ENCODE measurements at regions not wholly inside any gene's neighbourhood (a gene's known extent, or its start where the extent isn't known, plus 50 kb on each side); places are given as distances from the start of the nearest gene placed in this dataset.
A peak's percentile ranks its signal among the peaks of the same experiment; 100 is the strongest.

GRCh38 chrY:15440021-15440695 is 915.8 kb downstream of the NLGN4Y start:
- no peak overlapping the region for H2BK15ac ChIP-seq (ENCODE audit: low read length)
- H3K79me1 ChIP-seq (ENCODE audit: low read depth, low read length), result no peaks in the 10 kb centered on the region
- H3K4me1 ChIP-seq (ENCODE audit: control insufficient read depth in 2 of 2, insufficient read depth in 1 of 2, low read depth in 1 of 2, low read length in 2 of 2), result no peaks in the 10 kb centered on the region
- no peak overlapping the region for H2AK5ac ChIP-seq (ENCODE audit: low read depth, low read length)
- H3K4me3 ChIP-seq (ENCODE audit: low read length in 2 of 2), result no peak overlapping the region
- H3K27ac ChIP-seq (replicated peaks; ENCODE audit: low read length), result no peak overlapping the region
- no peak overlapping the region for H2BK12ac ChIP-seq (ENCODE audit: low read length)
- H4K91ac ChIP-seq (ENCODE audit: low read depth, low read length, poor library complexity), result no peak overlapping the region
- no peak overlapping the region for H2AFZ ChIP-seq (ENCODE audit: low read length)
- no peak overlapping the region for H3K18ac ChIP-seq (ENCODE audit: low read length)
- no peak overlapping the region for H3K14ac ChIP-seq (ENCODE audit: low read length)
- H3K4me2 ChIP-seq (ENCODE audit: insufficient read depth, low read length, poor library complexity, severe bottlenecking), result no peak overlapping the region
- no peak overlapping the region for H2BK5ac ChIP-seq (ENCODE audit: low read length)
- no peak overlapping the region for H3K4ac ChIP-seq (ENCODE audit: low read length)
- no peak for DNase-seq (ENCODE audit: low spot score)
- no peaks in the 10 kb centered on the region for H3K27me3 ChIP-seq (ENCODE audit: control insufficient read depth in 3 of 3, insufficient read depth in 3 of 3, low read depth in 1 of 3, low read length in 3 of 3)
- no CpG with 5 or more reads among the region's 4 CpGs for WGBS, 2 donors (ENCODE audit: extremely low coverage in 2 of 2, insufficient read length in 2 of 2, insufficient replicate concordance in 1 of 2)
- H3K9ac ChIP-seq (ENCODE audit: low read depth, low read length, poor library complexity), result no peak overlapping the region
- H3K23ac ChIP-seq (ENCODE audit: low read depth, low read length, poor library complexity), result no peak overlapping the region
- no peak overlapping the region for H2BK120ac ChIP-seq (ENCODE audit: low read depth, low read length)
- H3K9me3 ChIP-seq (replicated peaks in 1 of 2; ENCODE audit: control insufficient read depth in 2 of 2, insufficient read depth in 1 of 2, low read depth in 1 of 2, low read length in 2 of 2), result no peaks in the 10 kb centered on the region
- H3K36me3 ChIP-seq (replicated peaks in 1 of 2; ENCODE audit: control insufficient read depth in 2 of 2, insufficient read depth in 2 of 2, low read length in 2 of 2), result no peaks in the 10 kb centered on the region
- no peak overlapping the region for H4K8ac ChIP-seq (ENCODE audit: low read depth, low read length)

GRCh38 chrY:15440696-15441408 is 916.5 kb downstream of the NLGN4Y start:
- WGBS, 2 donors (ENCODE audit: extremely low coverage in 2 of 2, insufficient read length in 2 of 2, insufficient replicate concordance in 1 of 2), result no CpG with 5 or more reads among the region's 8 CpGs
- Histone ChIP-seq H3K79me1 (ENCODE audit: low read depth, low read length) (no peaks in the 10 kb centered on the region), H3K4me2 (ENCODE audit: insufficient read depth, low read length, poor library complexity, severe bottlenecking) (peak overlapping the region; percentile 11), H2BK12ac (ENCODE audit: low read length) (no peak overlapping the region), H3K27me3 (ENCODE audit: control insufficient read depth in 3 of 3, insufficient read depth in 3 of 3, low read depth in 1 of 3, low read length in 3 of 3) (no peaks in the 10 kb centered on the region), H3K23ac (ENCODE audit: low read depth, low read length, poor library complexity) (no peak overlapping the region), H3K4me1 (ENCODE audit: control insufficient read depth in 2 of 2, insufficient read depth in 1 of 2, low read depth in 1 of 2, low read length in 2 of 2) (no peaks in the 10 kb centered on the region), H3K18ac (ENCODE audit: low read length) (no peak overlapping the region), H2AFZ (ENCODE audit: low read length) (no peak overlapping the region), H3K36me3 (replicated peaks in 1 of 2; ENCODE audit: control insufficient read depth in 2 of 2, insufficient read depth in 2 of 2, low read length in 2 of 2) (no peaks in the 10 kb centered on the region), H4K91ac (ENCODE audit: low read depth, low read length, poor library complexity) (no peak overlapping the region), H3K14ac (ENCODE audit: low read length) (no peak overlapping the region), H2BK15ac (ENCODE audit: low read length) (no peak overlapping the region), H3K9me3 (replicated peaks in 1 of 2; ENCODE audit: control insufficient read depth in 2 of 2, insufficient read depth in 1 of 2, low read depth in 1 of 2, low read length in 2 of 2) (no peaks in the 10 kb centered on the region), H2AK5ac (ENCODE audit: low read depth, low read length) (no peak overlapping the region), H3K9ac (ENCODE audit: low read depth, low read length, poor library complexity) (no peak overlapping the region), H3K4ac (ENCODE audit: low read length) (no peak overlapping the region), H3K4me3 (ENCODE audit: low read length in 2 of 2) (no peak overlapping the region), H4K8ac (ENCODE audit: low read depth, low read length) (no peak overlapping the region), H2BK120ac (ENCODE audit: low read depth, low read length) (no peak overlapping the region), H3K27ac (replicated peaks; ENCODE audit: low read length) (no peak overlapping the region), H2BK5ac (ENCODE audit: low read length) (no peak overlapping the region)
- no peak for DNase-seq (ENCODE audit: low spot score)

GRCh38 chrY:15441878-15442277 is 917.5 kb downstream of the NLGN4Y start:
- DNase-seq (ENCODE audit: low spot score), result no peak

GRCh38 chrY:15445871-15446270 is 921.5 kb downstream of the NLGN4Y start:
- Histone ChIP-seq H3K27me3 (ENCODE audit: control insufficient read depth in 3 of 3, insufficient read depth in 3 of 3, low read depth in 1 of 3, low read length in 3 of 3) (no peaks in the 10 kb centered on the region), H4K8ac (ENCODE audit: low read depth, low read length) (no peak overlapping the region), H3K79me1 (ENCODE audit: low read depth, low read length) (no peaks in the 10 kb centered on the region), H2BK5ac (ENCODE audit: low read length) (no peak overlapping the region), H2AFZ (ENCODE audit: low read length) (no peak overlapping the region), H3K9me3 (replicated peaks in 1 of 2; ENCODE audit: control insufficient read depth in 2 of 2, insufficient read depth in 1 of 2, low read depth in 1 of 2, low read length in 2 of 2) (no peaks in the 10 kb centered on the region), H3K14ac (ENCODE audit: low read length) (no peak overlapping the region), H3K4me1 (ENCODE audit: control insufficient read depth in 2 of 2, insufficient read depth in 1 of 2, low read depth in 1 of 2, low read length in 2 of 2) (no peaks in the 10 kb centered on the region), H4K91ac (ENCODE audit: low read depth, low read length, poor library complexity) (no peak overlapping the region), H3K4me3 (ENCODE audit: low read length in 2 of 2) (no peak overlapping the region), H2BK12ac (ENCODE audit: low read length) (no peak overlapping the region), H3K4me2 (ENCODE audit: insufficient read depth, low read length, poor library complexity, severe bottlenecking) (no peak overlapping the region), H3K27ac (replicated peaks; ENCODE audit: low read length) (no peak overlapping the region), H2BK120ac (ENCODE audit: low read depth, low read length) (no peak overlapping the region), H3K4ac (ENCODE audit: low read length) (no peak overlapping the region), H3K18ac (ENCODE audit: low read length) (no peak overlapping the region), H3K9ac (ENCODE audit: low read depth, low read length, poor library complexity) (no peak overlapping the region), H3K23ac (ENCODE audit: low read depth, low read length, poor library complexity) (no peak overlapping the region), H3K36me3 (replicated peaks in 1 of 2; ENCODE audit: control insufficient read depth in 2 of 2, insufficient read depth in 2 of 2, low read length in 2 of 2) (no peaks in the 10 kb centered on the region), H2BK15ac (ENCODE audit: low read length) (no peak overlapping the region), H2AK5ac (ENCODE audit: low read depth, low read length) (no peak overlapping the region)
- WGBS, 2 donors (ENCODE audit: extremely low coverage in 2 of 2, insufficient read length in 2 of 2, insufficient replicate concordance in 1 of 2), result no CpG with 5 or more reads among the region's 1 CpG
- DNase-seq (ENCODE audit: low spot score), result no peak

More at GRCh38 chrY:15441878-15442277, 917.5 kb downstream of the NLGN4Y start:
- Histone ChIP-seq H2AFZ (ENCODE audit: low read length) (no peak overlapping the region), H3K36me3 (replicated peaks in 1 of 2; ENCODE audit: control insufficient read depth in 2 of 2, insufficient read depth in 2 of 2, low read length in 2 of 2) (no peaks in the 10 kb centered on the region), H3K79me1 (ENCODE audit: low read depth, low read length) (no peaks in the 10 kb centered on the region), H3K4me2 (ENCODE audit: insufficient read depth, low read length, poor library complexity, severe bottlenecking) (no peak overlapping the region), H3K18ac (ENCODE audit: low read length) (no peak overlapping the region), H2BK5ac (ENCODE audit: low read length) (no peak overlapping the region), H3K23ac (ENCODE audit: low read depth, low read length, poor library complexity) (no peak overlapping the region), H3K27me3 (ENCODE audit: control insufficient read depth in 3 of 3, insufficient read depth in 3 of 3, low read depth in 1 of 3, low read length in 3 of 3) (no peaks in the 10 kb centered on the region), H3K9me3 (replicated peaks in 1 of 2; ENCODE audit: control insufficient read depth in 2 of 2, insufficient read depth in 1 of 2, low read depth in 1 of 2, low read length in 2 of 2) (no peaks in the 10 kb centered on the region), H3K14ac (ENCODE audit: low read length) (no peak overlapping the region), H2BK15ac (ENCODE audit: low read length) (no peak overlapping the region), H2AK5ac (ENCODE audit: low read depth, low read length) (no peak overlapping the region), H3K4ac (ENCODE audit: low read length) (no peak overlapping the region), H3K4me1 (ENCODE audit: control insufficient read depth in 2 of 2, insufficient read depth in 1 of 2, low read depth in 1 of 2, low read length in 2 of 2) (no peaks in the 10 kb centered on the region), H2BK12ac (ENCODE audit: low read length) (no peak overlapping the region), H3K4me3 (ENCODE audit: low read length in 2 of 2) (no peak overlapping the region), H4K91ac (ENCODE audit: low read depth, low read length, poor library complexity) (no peak overlapping the region), H3K9ac (ENCODE audit: low read depth, low read length, poor library complexity) (no peak overlapping the region), H3K27ac (replicated peaks; ENCODE audit: low read length) (no peak overlapping the region), H4K8ac (ENCODE audit: low read depth, low read length) (no peak overlapping the region), H2BK120ac (ENCODE audit: low read depth, low read length) (no peak overlapping the region)
- WGBS, 2 donors (ENCODE audit: extremely low coverage in 2 of 2, insufficient read length in 2 of 2, insufficient replicate concordance in 1 of 2), result no CpG with 5 or more reads among the region's 1 CpG

Data from neuronal stem cell (in vitro differentiated cells).